Astrocyte of the spinal cord (primary cell): ENCODE measurements at regions not wholly inside any gene's neighbourhood (a gene's known extent, or its start where the extent isn't known, plus 50 kb on each side); places are given as distances from the start of the nearest gene placed in this dataset.

Experiments
- DNase-seq: peaks from one replicate; pipeline ENCODE4 v3.0.0; 2011; ENCODE audit warnings: low read depth, low spot score
- H3K4me3 ChIP-seq: 2 replicates; pipeline ENCODE4 v1.5.1; 2011; ENCODE audit warnings: low read depth, mild to moderate bottlenecking, low read length, moderate library complexity
- CTCF ChIP-seq: IDR thresholded peaks from 2 replicates; pipeline ENCODE4 v1.5.1; 2012; ENCODE audit warnings: low read depth, mild to moderate bottlenecking, low read length, inconsistent platforms
- in situ Hi-C: cut with HindIII; loops from 2 replicates; pipeline ENCODE4 v1.10.0; 2017; ENCODE audit warnings: low sequenced_read_pairs

GRCh38 chr10:90988802-90989201 lies 67.9 kb upstream of the ANKRD1 start:
- H3K4me3 ChIP-seq = no peak overlapping the region
- no peak for TF ChIP-seq CTCF
- DNase-seq = no peak
- in situ Hi-C loops = no loop called here

- TF ChIP-seq CTCF = no peak
- DNase-seq = no peak
- in situ Hi-C loops = no loop called here
- no peak overlapping the region for H3K4me3 ChIP-seq
Measured at GRCh38 chr10:90989378-90989777, 68.5 kb upstream of the ANKRD1 start.

GRCh38 chr10:90992462-90992861 lies 71.6 kb upstream of the ANKRD1 start:
- DNase-seq = no peak
- TF ChIP-seq CTCF = no peak
- H3K4me3 ChIP-seq = no peak overlapping the region
- in situ Hi-C loops = no loop called here

GRCh38 chr10:90993340-90993739 lies 72.5 kb upstream of the ANKRD1 start:
- no peak overlapping the region for H3K4me3 ChIP-seq
- DNase-seq = no peak
- in situ Hi-C loops = no loop called here
- no peak for TF ChIP-seq CTCF

- no peak for TF ChIP-seq CTCF
- DNase-seq = no peak
- H3K4me3 ChIP-seq = no peak overlapping the region
- in situ Hi-C loops = no loop called here
Measured at GRCh38 chr10:90997670-90998069, 76.8 kb upstream of the ANKRD1 start.

GRCh38 chr10:90998733-90999511 lies 78.0 kb upstream of the ANKRD1 start:
- no peak overlapping the region for H3K4me3 ChIP-seq
- in situ Hi-C loops = no loop called here
- no peak for DNase-seq
- TF ChIP-seq CTCF = no peak
